BJ (cell line): ENCODE measurements at regions not wholly inside any gene's neighbourhood (a gene's known extent, or its start where the extent isn't known, plus 50 kb on each side); places are given as distances from the start of the nearest gene placed in this dataset.
"Not testable (repeated sequence)": the region's sequence is repeated elsewhere in the genome, so short reads cannot be mapped to it uniquely, and the experiment has no call there.

ENCODE experiments used
- CTCF ChIA-PET: fragments of 350-600 bp; formaldehyde crosslinking; extraction: SDS; loops from one replicate; lab custom pipeline; 2021; ENCODE audit warnings: antibody characterized with exemption, inconsistent platforms; lab: Yijun Ruan, JAX
- POLR2A ChIA-PET: fragments of 300-600 bp; sonication (Branson Sonifier 250); formaldehyde crosslinking; extraction: SDS; loops from one replicate; lab custom pipeline; 2021; ENCODE audit warnings: antibody characterized with exemption; lab: Charles Lee
- DNase-seq: peaks from one replicate; pipeline ENCODE4 v3.0.0-alpha.2; 2011; ENCODE audit warnings: low read depth
- H3K27me3 ChIP-seq: 2 replicates; pipeline ENCODE4 v1.6.0; 2011; ENCODE audit warnings: low read length; ENCODE audit not compliant: control insufficient read depth, insufficient read depth
- H3K36me3 ChIP-seq: 2 replicates; pipeline ENCODE4 v1.5.1; 2011; ENCODE audit warnings: low read length; ENCODE audit not compliant: control insufficient read depth, insufficient read depth
- H3K4me3 ChIP-seq: 2 replicates; pipeline ENCODE4 v1.5.1; 2011; ENCODE audit warnings: low read depth, mild to moderate bottlenecking, control low read depth, low read length
- TF ChIP-seq, protein P1 (sequence below): IDR thresholded peaks from 2 replicates; pipeline ENCODE4 v1.5.1; 2011; ENCODE audit warnings: low read depth, mild to moderate bottlenecking, control low read depth, inconsistent platforms, low read length, moderate library complexity; ENCODE audit not compliant: insufficient read depth

DNA sequence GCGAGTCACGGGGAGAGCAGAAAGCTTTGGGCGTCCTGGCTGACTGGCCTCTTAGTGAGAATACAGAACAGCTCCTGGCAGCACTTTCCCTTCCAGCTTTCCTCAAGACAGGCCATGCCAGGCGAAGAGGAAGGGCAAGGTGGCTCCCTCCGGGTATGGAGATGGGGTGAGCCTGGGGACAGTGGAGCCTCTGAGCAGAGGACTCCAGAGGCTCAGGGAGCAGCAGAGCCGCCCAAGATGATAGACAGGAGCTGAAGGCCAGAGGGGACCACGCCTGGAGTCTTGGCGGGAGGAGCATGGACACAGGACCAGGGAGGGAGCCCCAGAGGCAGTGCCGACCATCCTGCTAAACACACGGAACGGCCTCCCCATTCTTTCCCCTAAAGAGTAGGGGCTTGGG is 229.1 kb downstream of the TM9SF2 start:
- TF ChIP-seq, protein P1, sequence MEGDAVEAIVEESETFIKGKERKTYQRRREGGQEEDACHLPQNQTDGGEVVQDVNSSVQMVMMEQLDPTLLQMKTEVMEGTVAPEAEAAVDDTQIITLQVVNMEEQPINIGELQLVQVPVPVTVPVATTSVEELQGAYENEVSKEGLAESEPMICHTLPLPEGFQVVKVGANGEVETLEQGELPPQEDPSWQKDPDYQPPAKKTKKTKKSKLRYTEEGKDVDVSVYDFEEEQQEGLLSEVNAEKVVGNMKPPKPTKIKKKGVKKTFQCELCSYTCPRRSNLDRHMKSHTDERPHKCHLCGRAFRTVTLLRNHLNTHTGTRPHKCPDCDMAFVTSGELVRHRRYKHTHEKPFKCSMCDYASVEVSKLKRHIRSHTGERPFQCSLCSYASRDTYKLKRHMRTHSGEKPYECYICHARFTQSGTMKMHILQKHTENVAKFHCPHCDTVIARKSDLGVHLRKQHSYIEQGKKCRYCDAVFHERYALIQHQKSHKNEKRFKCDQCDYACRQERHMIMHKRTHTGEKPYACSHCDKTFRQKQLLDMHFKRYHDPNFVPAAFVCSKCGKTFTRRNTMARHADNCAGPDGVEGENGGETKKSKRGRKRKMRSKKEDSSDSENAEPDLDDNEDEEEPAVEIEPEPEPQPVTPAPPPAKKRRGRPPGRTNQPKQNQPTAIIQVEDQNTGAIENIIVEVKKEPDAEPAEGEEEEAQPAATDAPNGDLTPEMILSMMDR: no peak
- Histone ChIP-seq H3K36me3 (no peaks in the 10 kb centered on the region), H3K4me3 (no peak overlapping the region), H3K27me3 (no peaks in the 10 kb centered on the region)
- ChIA-PET CTCF (interaction anchor here (1.2 kb wide), 1 partner anchor 78 kb away, joined by 3 read pairs; no protein-coding TSS in a partner anchor), POLR2A (no interaction called here)
- DNase-seq: no peak

DNA sequence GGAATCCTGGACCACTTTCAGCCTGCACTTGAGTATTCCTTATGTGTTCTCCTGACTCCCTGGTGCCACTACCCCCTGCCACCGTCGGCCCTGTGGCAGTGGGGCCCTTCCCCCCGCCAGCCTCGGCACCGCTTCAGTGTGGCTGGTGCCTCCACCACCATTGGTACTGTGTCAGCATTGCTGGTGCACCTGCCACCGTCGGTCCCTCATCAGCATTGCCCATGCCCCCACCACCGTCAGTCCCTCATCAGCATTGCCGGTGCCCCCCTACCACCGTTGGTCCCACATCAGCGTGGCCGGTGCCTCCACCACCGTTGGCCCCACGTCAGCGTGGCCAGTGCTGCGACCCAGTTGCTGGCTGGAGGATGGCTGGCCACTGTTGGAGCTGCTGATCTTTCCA is 228.5 kb downstream of the TM9SF2 start:
- TF ChIP-seq, protein P1: no peak
- Histone ChIP-seq H3K27me3 (no peaks in the 10 kb centered on the region), H3K36me3 (no peaks in the 10 kb centered on the region), H3K4me3 (no peak overlapping the region)
- ChIA-PET CTCF (no interaction called here), POLR2A (no interaction called here)
- no peak for DNase-seq

DNA sequence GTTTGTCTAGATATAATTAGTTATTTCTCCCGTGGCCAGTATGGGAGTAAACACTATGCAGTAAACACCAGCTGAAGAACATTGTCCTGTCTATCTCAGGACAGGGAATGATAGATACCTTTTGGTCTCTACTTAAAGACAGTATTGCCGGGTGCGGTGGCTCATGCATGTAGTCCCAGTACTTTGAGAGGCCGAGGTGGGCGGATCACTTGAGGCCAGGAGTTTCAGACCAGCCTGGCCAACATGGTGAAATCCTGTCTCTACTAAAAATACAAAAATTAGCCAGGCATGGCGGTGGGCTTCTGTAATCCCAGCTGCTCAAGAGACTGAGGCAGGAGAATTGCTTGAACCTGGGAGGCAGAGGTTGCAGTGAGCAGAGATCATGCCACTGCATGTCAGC is 226.4 kb downstream of the TM9SF2 start:
- H3K4me3 ChIP-seq, CTCF ChIA-PET, DNase-seq, POLR2A ChIA-PET, H3K27me3 ChIP-seq, H3K36me3 ChIP-seq: not testable (repeated sequence)

DNA sequence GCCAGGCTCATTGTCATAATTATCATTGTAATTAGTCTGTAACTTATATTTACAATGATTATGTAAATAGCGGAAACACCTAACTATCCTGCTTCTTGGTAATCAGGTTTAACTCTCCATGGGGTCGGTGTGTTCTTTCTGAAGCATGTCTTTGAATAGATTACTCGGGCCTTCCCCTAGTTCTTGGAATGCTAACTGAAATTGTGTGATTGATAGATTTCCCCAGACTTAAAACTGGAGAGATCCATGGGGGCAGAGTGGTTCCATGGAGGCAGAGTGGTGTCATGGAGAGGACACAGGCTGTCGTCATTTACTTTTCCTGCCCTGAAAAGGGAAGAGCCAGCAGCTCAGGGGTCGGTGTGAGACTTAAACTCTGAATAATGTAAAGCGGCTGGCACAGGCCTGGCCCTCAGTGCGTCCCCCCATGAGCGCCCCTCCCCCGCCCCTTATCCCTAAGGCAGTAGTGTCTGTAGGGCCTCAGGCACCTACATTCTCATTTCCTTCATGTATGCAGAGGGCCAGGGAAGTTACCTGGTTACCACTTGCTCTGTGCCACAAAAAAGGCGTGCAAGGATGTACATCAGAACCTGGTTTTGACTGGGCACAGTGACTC is 225.1 kb downstream of the TM9SF2 start:
- no peak for DNase-seq
- Histone ChIP-seq H3K4me3 (no peak overlapping the region), H3K36me3 (no peaks in the 10 kb centered on the region), H3K27me3 (no peaks in the 10 kb centered on the region)
- POLR2A ChIA-PET: no interaction called here
- TF ChIP-seq, protein P1: no peak
- CTCF ChIA-PET: no interaction called here

DNA sequence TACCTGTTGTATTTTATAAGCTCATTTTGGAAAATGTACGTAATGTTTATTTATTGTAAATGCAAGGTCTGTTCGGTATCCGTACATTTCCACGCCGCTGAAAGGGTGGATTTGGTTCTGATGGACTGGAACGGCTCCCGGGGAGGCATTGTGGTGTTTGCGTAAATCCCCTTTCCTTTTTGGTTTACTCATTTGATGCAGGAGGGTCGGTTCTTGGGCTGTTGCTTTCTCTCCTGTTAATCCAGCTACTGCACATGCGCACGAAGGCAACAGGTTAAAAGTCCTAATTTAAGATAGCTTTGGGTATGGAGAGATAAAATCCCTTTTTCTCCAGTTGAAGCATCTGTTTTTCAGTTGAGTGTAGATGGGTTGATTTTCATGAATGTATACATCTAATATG is 224.4 kb downstream of the TM9SF2 start:
- no peaks in the 10 kb centered on the region for H3K36me3 ChIP-seq
- ChIA-PET POLR2A (no interaction called here), CTCF (no interaction called here)
- DNase-seq: no peak
- no peak overlapping the region for H3K4me3 ChIP-seq
- TF ChIP-seq, protein P1: no peak
- H3K27me3 ChIP-seq: no peaks in the 10 kb centered on the region
